ENCODE measurements at regions not wholly inside any gene's neighbourhood (a gene's known extent, or its start where the extent isn't known, plus 50 kb on each side); places are given as distances from the start of the nearest gene placed in this dataset.
"Not testable (repeated sequence)": the region's sequence is repeated elsewhere in the genome, so short reads cannot be mapped to it uniquely, and the experiment has no call there.

DNA sequence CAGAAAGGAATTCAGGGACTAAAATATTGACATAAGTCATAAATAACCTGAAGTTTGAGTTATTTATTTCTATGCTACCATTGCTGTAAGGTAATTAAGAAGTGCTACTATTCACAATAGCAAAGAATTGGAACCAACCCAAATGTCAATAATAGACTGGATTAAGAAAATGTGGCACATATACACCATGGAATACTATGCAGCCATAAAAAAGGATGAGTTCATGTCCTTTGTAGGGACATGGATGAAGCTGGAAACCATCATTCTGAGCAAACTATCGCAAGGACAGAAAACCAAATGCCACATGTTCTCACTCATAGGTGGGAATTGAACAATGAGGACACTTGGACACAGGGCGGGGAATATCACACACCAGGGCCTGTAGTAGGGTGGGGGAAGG is 77.9 kb upstream of the FAM204A start:
- not testable (repeated sequence) for DNase-seq (ENCODE audit: low read depth in 2 of 2)

GRCh38 chr10:118412932-118413331 is 70.8 kb upstream of the FAM204A start:
- DNase-seq (ENCODE audit: low read depth in 2 of 2), result no peak

- no peak for DNase-seq (ENCODE audit: low read depth in 2 of 2)
Measured at GRCh38 chr10:118412132-118412760, 70.1 kb upstream of the FAM204A start.

- no peak for DNase-seq (ENCODE audit: low read depth in 2 of 2)
Measured at GRCh38 chr10:118409295-118409694, 67.2 kb upstream of the FAM204A start.

- no peak for DNase-seq (ENCODE audit: low read depth in 2 of 2)
Measured at GRCh38 chr10:118408181-118408580, 66.1 kb upstream of the FAM204A start.

GRCh38 chr10:118407777-118408176 is 65.7 kb upstream of the FAM204A start:
- DNase-seq (ENCODE audit: low read depth in 2 of 2), result no peak

DNA sequence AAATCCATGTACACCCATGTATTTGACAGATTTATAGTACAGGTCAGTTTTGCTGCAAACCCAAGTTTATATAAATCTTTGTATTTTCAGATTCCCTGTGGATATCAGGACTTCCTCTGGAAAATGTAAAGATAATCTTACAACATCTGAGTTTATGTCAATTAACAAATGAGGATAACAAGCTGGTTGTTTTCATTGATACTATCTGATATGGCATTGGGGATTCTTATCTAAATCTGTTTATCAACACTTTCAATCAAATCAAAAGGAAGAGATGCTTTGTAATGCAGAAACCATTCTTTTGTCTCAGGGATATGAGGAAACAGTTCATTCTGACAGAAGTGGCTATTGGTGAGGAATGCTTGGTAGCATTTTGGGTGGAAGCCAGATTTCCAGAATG is 64.9 kb upstream of the FAM204A start:
- no peak for DNase-seq (ENCODE audit: low read depth in 2 of 2)

DNA sequence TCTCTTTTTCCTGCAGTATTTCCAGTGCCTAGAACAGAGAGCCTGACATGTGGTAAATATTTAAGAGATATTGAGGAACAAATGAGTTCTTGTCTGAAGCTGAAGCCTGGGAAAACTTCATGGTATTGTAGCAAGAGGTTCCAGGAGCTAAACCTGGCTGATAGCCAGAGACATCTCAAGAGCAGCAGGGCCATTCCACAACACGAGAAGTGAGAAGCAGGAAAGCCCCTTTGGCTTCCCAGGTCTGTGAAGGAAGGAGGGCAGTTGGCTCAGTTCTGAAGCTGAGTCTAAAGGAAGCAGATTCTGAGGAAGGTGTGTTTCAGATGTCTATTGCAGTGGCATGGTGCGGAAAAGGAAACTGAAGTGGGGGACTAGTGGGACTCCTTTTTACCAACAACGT is 63.8 kb upstream of the FAM204A start:
- DNase-seq (ENCODE audit: low read depth in 2 of 2), result no peak

DNA sequence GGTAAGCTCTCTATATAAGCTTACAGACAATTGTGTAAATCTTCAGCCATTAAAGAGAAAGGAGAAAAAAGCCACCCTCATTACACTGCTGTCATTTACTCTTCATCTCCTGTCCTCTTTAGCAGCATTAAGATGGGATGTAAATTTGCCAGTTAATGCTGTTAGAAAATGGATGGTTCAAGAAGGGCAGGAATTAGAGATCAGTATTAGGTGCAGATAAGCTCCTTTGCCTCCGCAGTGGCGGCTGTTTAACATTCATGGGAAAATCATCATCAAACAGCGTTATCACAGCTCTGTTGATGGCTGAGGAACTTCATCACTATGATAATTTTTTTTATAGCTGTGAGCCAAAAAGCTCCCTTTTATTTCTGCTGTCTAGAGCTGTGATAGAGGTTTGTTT is 61.8 kb upstream of the FAM204A start:
- no peak for DNase-seq (ENCODE audit: low read depth in 2 of 2)

- DNase-seq (ENCODE audit: low read depth in 2 of 2), result no peak
Measured at GRCh38 chr10:118401708-118402193, 59.6 kb upstream of the FAM204A start.

GRCh38 chr10:118397391-118397790 is 55.3 kb upstream of the FAM204A start:
- DNase-seq (ENCODE audit: low read depth in 2 of 2), result no peak

GRCh38 chr10:118395947-118396346 is 53.8 kb upstream of the FAM204A start:
- DNase-seq (ENCODE audit: low read depth in 2 of 2), result no peak

DNA sequence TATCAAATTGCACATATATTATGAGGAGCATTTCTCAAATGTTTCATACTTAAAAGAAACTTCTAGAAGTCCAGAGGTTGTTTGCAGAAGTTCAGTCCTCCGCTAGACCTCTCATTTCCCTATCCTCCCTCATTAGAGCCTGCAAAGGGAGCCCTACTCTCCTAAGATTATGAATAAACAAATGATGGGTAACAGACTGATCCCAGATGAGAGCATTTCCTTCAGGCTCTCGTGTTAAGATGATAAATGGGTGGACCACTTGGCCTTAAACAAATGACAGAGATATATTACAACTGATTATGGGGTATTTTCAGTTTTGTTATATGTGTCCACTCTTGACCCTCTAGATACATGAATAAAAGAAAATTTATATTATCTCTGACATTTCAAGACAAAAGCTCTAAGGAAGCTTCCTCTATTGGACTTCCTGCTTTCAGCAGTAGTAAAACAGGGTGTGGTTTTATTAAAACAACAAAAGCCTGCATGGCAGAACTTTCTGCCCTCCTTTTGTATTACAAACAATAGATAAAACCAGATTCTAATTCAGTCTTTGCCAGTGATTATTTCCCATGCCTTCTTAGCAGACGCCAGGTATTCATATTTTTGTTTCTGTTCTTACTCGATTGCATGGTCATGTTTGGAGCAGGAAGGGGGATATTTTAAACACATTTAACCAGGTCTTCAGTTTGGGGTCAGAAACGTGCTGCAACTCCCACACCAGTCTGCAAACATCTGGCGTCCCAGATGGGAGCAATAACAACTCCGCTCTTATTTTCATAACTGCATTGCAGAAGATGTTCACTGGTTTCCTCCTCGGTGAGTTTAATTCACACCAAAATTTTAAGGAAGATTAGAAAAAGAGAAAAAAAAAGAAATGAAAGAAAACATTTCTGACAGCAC is 52.4 kb upstream of the FAM204A start:
- DNase-seq (ENCODE audit: low read depth in 2 of 2), result no peak

GRCh38 chr10:118392761-118393160 is 50.6 kb upstream of the FAM204A start:
- DNase-seq (ENCODE audit: low read depth in 2 of 2), result no peak
